ENCODE measurements at regions not wholly inside any gene's neighbourhood (a gene's known extent, or its start where the extent isn't known, plus 50 kb on each side); places are given as distances from the start of the nearest gene placed in this dataset.
"Not testable (repeated sequence)": the region's sequence is repeated elsewhere in the genome, so short reads cannot be mapped to it uniquely, and the experiment has no call there.

GRCh38 chr2:13649918-13650317, 933.2 kb downstream of the TRIB2 start:
- no peak for DNase-seq

- DNase-seq: no peak
Observed at GRCh38 chr2:13650586-13651180, 933.9 kb downstream of the TRIB2 start.

GRCh38 chr2:13651684-13652131, 935.0 kb downstream of the TRIB2 start:
- no peak for DNase-seq

GRCh38 chr2:13652531-13653313, 936.0 kb downstream of the TRIB2 start:
- DNase-seq: no peak

GRCh38 chr2:13654416-13654815, 937.7 kb downstream of the TRIB2 start:
- DNase-seq: no peak

- DNase-seq: no peak
Observed at GRCh38 chr2:13660231-13660630, 943.5 kb downstream of the TRIB2 start.

- no peak for DNase-seq
Observed at GRCh38 chr2:13662055-13662454, 945.3 kb downstream of the TRIB2 start.

GRCh38 chr2:13666582-13667414, 950.1 kb downstream of the TRIB2 start:
- no peak for DNase-seq

GRCh38 chr2:13667415-13667757, 950.6 kb downstream of the TRIB2 start:
- no peak for DNase-seq

GRCh38 chr2:13669607-13670006, 952.9 kb downstream of the TRIB2 start:
- no peak for DNase-seq

- DNase-seq: not testable (repeated sequence)
Observed at GRCh38 chr2:13673821-13674220, 957.1 kb downstream of the TRIB2 start.

GRCh38 chr2:13676269-13676668, 956.2 kb upstream of the LRATD1 start:
- no peak for DNase-seq

GRCh38 chr2:13681936-13682335, 950.6 kb upstream of the LRATD1 start:
- DNase-seq: no peak

GRCh38 chr2:13682540-13683272, 949.8 kb upstream of the LRATD1 start:
- no peak for DNase-seq

GRCh38 chr2:13686262-13686661, 946.3 kb upstream of the LRATD1 start:
- no peak for DNase-seq

GRCh38 chr2:13694673-13695072, 937.8 kb upstream of the LRATD1 start:
- DNase-seq: no peak

- no peak for DNase-seq
Observed at GRCh38 chr2:13696601-13697000, 935.9 kb upstream of the LRATD1 start.

GRCh38 chr2:13698847-13699246, 933.7 kb upstream of the LRATD1 start:
- no peak for DNase-seq

- not testable (repeated sequence) for DNase-seq
Observed at GRCh38 chr2:13699939-13700338, 932.6 kb upstream of the LRATD1 start.

GRCh38 chr2:13711154-13711553, 921.4 kb upstream of the LRATD1 start:
- no peak for DNase-seq

- no peak for DNase-seq
Observed at GRCh38 chr2:13714466-13714865, 918.1 kb upstream of the LRATD1 start.

GRCh38 chr2:13725945-13726344, 906.6 kb upstream of the LRATD1 start:
- DNase-seq: no peak

- no peak for DNase-seq
Observed at GRCh38 chr2:13745330-13745729, 887.2 kb upstream of the LRATD1 start.

Measured in effector CD4-positive, alpha-beta T cell (primary cell).